ENCODE measurements at regions not wholly inside any gene's neighbourhood (a gene's known extent, or its start where the extent isn't known, plus 50 kb on each side); places are given as distances from the start of the nearest gene placed in this dataset.

DNA sequence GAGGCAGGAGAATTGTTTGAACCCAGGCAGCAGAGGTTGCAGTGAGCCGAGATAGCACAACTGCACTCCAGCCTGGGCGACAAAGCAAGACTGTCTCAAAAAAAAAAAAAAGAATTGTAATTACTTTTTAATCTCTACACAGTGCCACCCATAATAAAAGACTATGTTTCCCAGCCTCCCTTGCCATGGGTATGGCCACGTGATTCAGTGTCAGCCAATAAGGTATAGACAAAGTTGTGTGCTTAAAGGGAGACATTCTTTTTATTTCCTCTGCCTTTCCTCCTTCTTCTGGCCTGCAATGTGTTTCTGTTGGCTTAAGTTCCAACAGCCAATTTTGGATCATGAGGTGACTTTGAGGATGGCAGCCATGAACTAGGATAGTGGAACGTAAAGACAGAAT, 406.9 kb downstream of the LNPK start:
- no peak overlapping the region for H2BK12ac ChIP-seq (ENCODE audit: low read depth, low read length)
- H3K18ac ChIP-seq (ENCODE audit: extremely low read depth, low read length), result no peak overlapping the region
- H3K4ac ChIP-seq (replicated peaks; ENCODE audit: insufficient read length, low read depth, low read length), result no peak overlapping the region
- no peak overlapping the region for H3K9ac ChIP-seq (replicated peaks in 1 of 4; ENCODE audit: extremely low read depth in 1 of 4, low read depth in 3 of 4, low read length in 3 of 4)
- H2BK20ac ChIP-seq (ENCODE audit: low read length), result no peak overlapping the region
- H3K23me2 ChIP-seq (ENCODE audit: low read depth, low read length), result no peaks in the 10 kb centered on the region
- no peak overlapping the region for H4K91ac ChIP-seq (replicated peaks; ENCODE audit: insufficient read length, low read length)
- no peaks in the 10 kb centered on the region; a peak in 1 of 4 replicates for H3K9me3 ChIP-seq (ENCODE audit: insufficient read depth in 2 of 2, low read depth in 1 of 2, low read length in 1 of 2)
- no peaks in the 10 kb centered on the region for H3K36me3 ChIP-seq (ENCODE audit: control insufficient read depth in 2 of 4, insufficient read depth in 4 of 4, low read length in 3 of 4)
- H3K4me2 ChIP-seq (ENCODE audit: insufficient read depth in 1 of 2, low read depth in 2 of 2, low read length in 2 of 2), result no peak overlapping the region; a peak in 1 of 4 replicates
- no peak overlapping the region for H3K56ac ChIP-seq (replicated peaks; ENCODE audit: insufficient read length, low read depth, low read length)
- no peaks in the 10 kb centered on the region for H3K79me1 ChIP-seq (ENCODE audit: low read depth, low read length)
- no peaks in the 10 kb centered on the region for H3K79me2 ChIP-seq (ENCODE audit: control insufficient read depth in 1 of 2, insufficient read depth in 2 of 2, low read length in 2 of 2)
- H2BK120ac ChIP-seq (replicated peaks; ENCODE audit: low read depth, low read length), result no peak overlapping the region
- no peak overlapping the region for H3K23ac ChIP-seq (ENCODE audit: insufficient read length)
- H2AFZ ChIP-seq (ENCODE audit: low read length), result no peak overlapping the region
- H3K4me3 ChIP-seq (ENCODE audit: extremely low read depth in 1 of 4, insufficient read depth in 2 of 4, low read depth in 3 of 4, low read length in 4 of 4), result no peak overlapping the region
- no peak overlapping the region for H4K8ac ChIP-seq (ENCODE audit: extremely low read depth, insufficient read depth, low read length)
- no peak overlapping the region for H2AK5ac ChIP-seq (ENCODE audit: low read depth, low read length)
- CTCF ChIA-PET (ENCODE audit: partially characterized antibody), result interaction anchor here (1.0 kb wide), 1 partner anchor 14 kb away, joined by 3 read pairs; no protein-coding TSS in a partner anchor
- no peaks in the 10 kb centered on the region for H4K20me1 ChIP-seq (replicated peaks in 1 of 2; ENCODE audit: control insufficient read depth in 1 of 2, insufficient read depth in 2 of 2, low read length in 2 of 2)
- no peak overlapping the region for H2BK15ac ChIP-seq (ENCODE audit: low read length)
- no peaks in the 10 kb centered on the region for H3K27me3 ChIP-seq (replicated peaks in 1 of 4; ENCODE audit: control insufficient read depth in 3 of 4, extremely low read depth in 1 of 4, insufficient read depth in 3 of 4, low read length in 3 of 4)
- WGBS, 2 experiments (ENCODE audit: extremely low coverage in 1 of 2, insufficient coverage in 1 of 2, insufficient read length in 1 of 2, insufficient replicate concordance in 2 of 2, low coverage in 1 of 2, low lambda C conversion rate in 2 of 2, missing lambda C conversion rate in 1 of 2), result 88% methylated on average over 4 of the region's 4 CpGs; no CpG with 5 or more reads in 1 of the 2 experiments
- no peak for FAIRE-seq
- no peak for DNase-seq (ENCODE audit: low read depth in 1 of 2, low spot score in 2 of 2)
- POLR2A ChIA-PET (ENCODE audit: partially characterized antibody), result no interaction called here
- no peak overlapping the region for H3K27ac ChIP-seq (ENCODE audit: low read depth, low read length)
- H4K5ac ChIP-seq (ENCODE audit: insufficient read length, low read depth, low read length), result no peak overlapping the region
- no peak overlapping the region for H3K14ac ChIP-seq (ENCODE audit: insufficient read length)
- H3K4me1 ChIP-seq (replicated peaks in 1 of 4; ENCODE audit: control insufficient read depth in 3 of 4, insufficient read depth in 4 of 4, low read length in 3 of 4), result peaks cover 0 to 2% (median 0%) of the 10 kb centered on the region in 4 experiments; a peak in 1 of 7 replicates
- H2BK5ac ChIP-seq (ENCODE audit: low read depth, low read length), result no peak overlapping the region
- TF ChIP-seq CREB1 (IDR thresholded peaks at IDR 0.05) (no peak), NANOG (IDR thresholded peaks at IDR 0.05; ENCODE audit: insufficient read depth, low read depth, low read length, poor library complexity, severe bottlenecking) (no peak), BRCA1 (IDR thresholded peaks at IDR 0.05; ENCODE audit: low read depth, low read length) (no peak), GABPA (IDR thresholded peaks at IDR 0.05; ENCODE audit: borderline replicate concordance, insufficient read depth, low read length) (no peak), POU5F1 (IDR thresholded peaks at IDR 0.05; ENCODE audit: low read depth, low read length) (no peak), KDM4A (IDR thresholded peaks at IDR 0.05; ENCODE audit: low read depth, low read length, severe bottlenecking) (no peak), RFX5 (IDR thresholded peaks at IDR 0.05; ENCODE audit: borderline replicate concordance, low read depth, low read length) (no peak), SP4 (IDR thresholded peaks at IDR 0.05; ENCODE audit: low read length) (no peak), CBX8 (IDR thresholded peaks at IDR 0.05; ENCODE audit: borderline replicate concordance, low read depth, low read length) (no peak), CHD1 (IDR thresholded peaks at IDR 0.05; ENCODE audit: low read depth, low read length) (no peak), SAP30 (IDR thresholded peaks at IDR 0.05; ENCODE audit: insufficient read depth, insufficient replicate concordance, low read length) (no peak), ASH2L (IDR thresholded peaks at IDR 0.05; ENCODE audit: low read length) (no peak), CTBP2 (IDR thresholded peaks at IDR 0.05; ENCODE audit: borderline replicate concordance, insufficient read depth, insufficient read length, low read length) (no peak), TCF12 (IDR thresholded peaks at IDR 0.05; ENCODE audit: low read depth, low read length) (no peak)
- TF ChIP-seq, protein P1, sequence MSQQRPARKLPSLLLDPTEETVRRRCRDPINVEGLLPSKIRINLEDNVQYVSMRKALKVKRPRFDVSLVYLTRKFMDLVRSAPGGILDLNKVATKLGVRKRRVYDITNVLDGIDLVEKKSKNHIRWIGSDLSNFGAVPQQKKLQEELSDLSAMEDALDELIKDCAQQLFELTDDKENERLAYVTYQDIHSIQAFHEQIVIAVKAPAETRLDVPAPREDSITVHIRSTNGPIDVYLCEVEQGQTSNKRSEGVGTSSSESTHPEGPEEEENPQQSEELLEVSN (IDR thresholded peaks at IDR 0.05), result no peak

All from H1 (cell line).